OCI-LY7 (cell line): ENCODE measurements at regions not wholly inside any gene's neighbourhood (a gene's known extent, or its start where the extent isn't known, plus 50 kb on each side); places are given as distances from the start of the nearest gene placed in this dataset.

Experiments
- EZH2phosphoT487 ChIP-seq: fragments of 200-600 bp; sonication (generic); IDR thresholded peaks from 2 replicates; pipeline ENCODE4 v1.6.1; 2018; ENCODE audit warnings: low read depth, borderline replicate concordance, mild to moderate bottlenecking, mixed run types, antibody characterized with exemption, low read length, moderate library complexity, mixed read lengths
- TF ChIP-seq, protein P1 (sequence below): fragments of 200-600 bp; sonication (generic); conservative IDR thresholded peaks from 2 replicates; pipeline ENCODE4 v1.5.1; 2014; ENCODE audit warnings: mild to moderate bottlenecking, antibody characterized with exemption, low read length, moderate library complexity, mixed read lengths

- TF ChIP-seq, protein P1, sequence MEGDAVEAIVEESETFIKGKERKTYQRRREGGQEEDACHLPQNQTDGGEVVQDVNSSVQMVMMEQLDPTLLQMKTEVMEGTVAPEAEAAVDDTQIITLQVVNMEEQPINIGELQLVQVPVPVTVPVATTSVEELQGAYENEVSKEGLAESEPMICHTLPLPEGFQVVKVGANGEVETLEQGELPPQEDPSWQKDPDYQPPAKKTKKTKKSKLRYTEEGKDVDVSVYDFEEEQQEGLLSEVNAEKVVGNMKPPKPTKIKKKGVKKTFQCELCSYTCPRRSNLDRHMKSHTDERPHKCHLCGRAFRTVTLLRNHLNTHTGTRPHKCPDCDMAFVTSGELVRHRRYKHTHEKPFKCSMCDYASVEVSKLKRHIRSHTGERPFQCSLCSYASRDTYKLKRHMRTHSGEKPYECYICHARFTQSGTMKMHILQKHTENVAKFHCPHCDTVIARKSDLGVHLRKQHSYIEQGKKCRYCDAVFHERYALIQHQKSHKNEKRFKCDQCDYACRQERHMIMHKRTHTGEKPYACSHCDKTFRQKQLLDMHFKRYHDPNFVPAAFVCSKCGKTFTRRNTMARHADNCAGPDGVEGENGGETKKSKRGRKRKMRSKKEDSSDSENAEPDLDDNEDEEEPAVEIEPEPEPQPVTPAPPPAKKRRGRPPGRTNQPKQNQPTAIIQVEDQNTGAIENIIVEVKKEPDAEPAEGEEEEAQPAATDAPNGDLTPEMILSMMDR: no peak
- TF ChIP-seq EZH2phosphoT487: no peak
These were observed 119.9 kb upstream of the HS6ST1 start for GRCh38 chr2:128438586-128438985.
